ENCODE measurements at regions not wholly inside any gene's neighbourhood (a gene's known extent, or its start where the extent isn't known, plus 50 kb on each side); places are given as distances from the start of the nearest gene placed in this dataset.

- Histone ChIP-seq H3K4me2 (ENCODE audit: insufficient read depth, low read length) (no peak overlapping the region), H3K9me1 (replicated peaks; ENCODE audit: control insufficient read depth, extremely low read depth, insufficient read depth, low read length) (no peaks in the 10 kb centered on the region), H3K9ac (replicated peaks; ENCODE audit: extremely low read depth, insufficient read depth, low read length) (no peak overlapping the region), H3K4me1 (ENCODE audit: control insufficient read depth, extremely low read depth, insufficient read depth, low read length) (peaks cover 28% of the 10 kb centered on the region), H3K27me3 (ENCODE audit: control insufficient read depth in 2 of 2, insufficient read depth in 2 of 2, low read length in 2 of 2) (no peaks in the 10 kb centered on the region), H3K27ac (ENCODE audit: insufficient read depth, low read depth, low read length) (no peak overlapping the region), H3K36me3 (ENCODE audit: control insufficient read depth in 2 of 2, extremely low read depth in 1 of 2, insufficient read depth in 2 of 2, low read length in 2 of 2) (no peaks in the 10 kb centered on the region), H4K20me1 (replicated peaks; ENCODE audit: control insufficient read depth, extremely low read depth, insufficient read depth, low read length) (no peaks in the 10 kb centered on the region), H3K4me3 (replicated peaks in 1 of 3; ENCODE audit: insufficient read depth in 1 of 3, low read depth in 1 of 3, low read length in 3 of 3) (no peak overlapping the region), H3K79me2 (ENCODE audit: control insufficient read depth, insufficient read depth, low read length) (no peaks in the 10 kb centered on the region), H3K9me3 (replicated peaks; ENCODE audit: control insufficient read depth, insufficient read depth, low read length) (no peaks in the 10 kb centered on the region), H2AFZ (ENCODE audit: low read depth, low read length) (no peak overlapping the region)
- ChIA-PET POLR2A (no interaction called here), CTCF (interaction anchor here (0.8 to 1.0 kb wide), 2 partner anchors 9 to 246 kb away, joined by 3 read pairs; no protein-coding TSS in a partner anchor)
- BruUV-seq (replicated peaks) = no TSS peak
- dilution Hi-C loops (cut with MboI; ENCODE audit: extremely low pct_ligation_motif_present, low sequenced_read_pairs) = no loop called here
- intact Hi-C loops (cut with micrococcal nuclease) = no loop called here
- FAIRE-seq (no peak), DNase-seq (ENCODE audit: low read depth, low spot score) (no peak)
- TF ChIP-seq POLR2AphosphoS5 (IDR thresholded peaks at IDR 0.05; ENCODE audit: insufficient read depth, low read depth, low read length) (no peak), MYC (IDR thresholded peaks at IDR 0.05; ENCODE audit: low read depth, low read length) (no peak), GATA2 (IDR thresholded peaks at IDR 0.05; ENCODE audit: insufficient read depth, insufficient read length, low read depth, low read length) (no peak), FOS (IDR thresholded peaks at IDR 0.05; ENCODE audit: borderline replicate concordance, insufficient read depth, low read length) (no peak), POLR2A (IDR thresholded peaks at IDR 0.05; ENCODE audit: low read depth, low read length) (no peak), MAX (IDR thresholded peaks at IDR 0.05; ENCODE audit: insufficient read depth, insufficient read length) (no peak), CTCF (IDR thresholded peaks at IDR 0.05; ENCODE audit: extremely low read depth in 1 of 2, insufficient read depth in 1 of 2, low read depth in 1 of 2, low read length in 2 of 2) (no peak), EZH2 (IDR thresholded peaks at IDR 0.05; ENCODE audit: borderline replicate concordance, low read depth, low read length, severe bottlenecking) (no peak), JUN (IDR thresholded peaks at IDR 0.05; ENCODE audit: borderline replicate concordance, insufficient read depth, insufficient read length, low read depth) (no peak)
Observed at GRCh38 chr5:137566118-137566541, 67.0 kb upstream of the SPOCK1 start.

All from endothelial cell of umbilical vein (primary cell).